ENCODE measurements at regions not wholly inside any gene's neighbourhood (a gene's known extent, or its start where the extent isn't known, plus 50 kb on each side); places are given as distances from the start of the nearest gene placed in this dataset.

- H3K36me3 ChIP-seq (ENCODE audit: control insufficient read depth, insufficient read depth, low read length) = no peaks in the 10 kb centered on the region
- 89 to 90% methylated on average over 2 to 7 of the region's 7 CpGs for WGBS, 2 experiments (ENCODE audit: insufficient coverage in 1 of 2, insufficient read length in 1 of 2)
- no peaks in the 10 kb centered on the region for H3K4me1 ChIP-seq (ENCODE audit: control insufficient read depth, insufficient read depth, low read length)
- H3K27ac ChIP-seq (ENCODE audit: low read depth, low read length) = no peak overlapping the region
- H3K4me3 ChIP-seq (ENCODE audit: low read length) = no peak overlapping the region
- H3K9ac ChIP-seq (ENCODE audit: extremely low read depth, low read length, poor library complexity, severe bottlenecking) = no peak overlapping the region
- no peaks in the 10 kb centered on the region for H3K9me3 Mint-ChIP-seq
- H3K4me1 Mint-ChIP-seq = no peaks in the 10 kb centered on the region
- H3K27me3 ChIP-seq (ENCODE audit: control insufficient read depth, insufficient read depth, low read length, poor library complexity, severe bottlenecking) = no peaks in the 10 kb centered on the region
- no peak overlapping the region for H3K4me3 Mint-ChIP-seq
- no peak for TF ChIP-seq CTCF (conservative IDR thresholded peaks at IDR 0.05)
- peaks cover 3% of the 10 kb centered on the region for H3K27me3 Mint-ChIP-seq (ENCODE audit: insufficient read depth)
- no peak overlapping the region for H3K27ac Mint-ChIP-seq
- no peaks in the 10 kb centered on the region for H3K36me3 Mint-ChIP-seq (ENCODE audit: low read depth)
- H3K9me3 ChIP-seq (ENCODE audit: control insufficient read depth, low read length) = no peaks in the 10 kb centered on the region
- no peak for DNase-seq
Measured at GRCh38 chr5:133712562-133712961, 100.2 kb upstream of the FSTL4 start.

DNA sequence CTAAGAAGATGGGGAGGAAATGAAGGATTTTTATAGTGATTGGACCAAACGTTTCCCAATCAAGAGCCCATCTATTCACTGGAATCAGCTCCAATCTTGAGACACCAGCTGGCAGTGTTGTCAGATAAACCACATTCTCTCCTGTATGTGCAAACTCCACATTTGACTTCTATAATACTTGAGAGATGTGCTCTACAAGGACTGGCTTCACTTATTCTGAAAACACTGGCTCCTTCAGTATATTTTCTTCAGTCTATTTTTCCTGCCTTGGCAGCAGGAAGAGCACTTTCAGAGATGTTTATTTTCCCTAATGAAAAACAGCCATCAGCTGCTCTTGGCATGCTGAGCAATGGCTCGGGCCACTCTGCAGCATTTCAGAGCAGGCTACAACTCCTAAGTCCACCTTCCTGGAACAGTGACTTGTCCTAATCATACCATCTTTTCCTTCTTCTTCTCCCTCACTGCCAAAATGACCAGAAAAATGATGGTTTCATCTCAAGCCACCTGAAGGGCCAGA lies 96.9 kb upstream of the FSTL4 start:
- Mint-ChIP-seq H3K4me1 (no peaks in the 10 kb centered on the region), H3K9me3 (no peaks in the 10 kb centered on the region), H3K27ac (no peak overlapping the region), H3K27me3 (ENCODE audit: insufficient read depth) (peaks cover 6% of the 10 kb centered on the region), H3K36me3 (ENCODE audit: low read depth) (no peaks in the 10 kb centered on the region), H3K4me3 (no peak overlapping the region)
- H3K36me3 ChIP-seq (ENCODE audit: control insufficient read depth, insufficient read depth, low read length) = no peaks in the 10 kb centered on the region
- H3K9me3 ChIP-seq (ENCODE audit: control insufficient read depth, low read length) = no peaks in the 10 kb centered on the region
- 83 to 94% methylated on average over 2 of the region's 2 CpGs for WGBS, 2 experiments (ENCODE audit: insufficient coverage in 1 of 2, insufficient read length in 1 of 2)
- H3K27me3 ChIP-seq (ENCODE audit: control insufficient read depth, insufficient read depth, low read length, poor library complexity, severe bottlenecking) = no peaks in the 10 kb centered on the region
- no peak overlapping the region for H3K9ac ChIP-seq (ENCODE audit: extremely low read depth, low read length, poor library complexity, severe bottlenecking)
- no peak overlapping the region for H3K27ac ChIP-seq (ENCODE audit: low read depth, low read length)
- H3K4me1 ChIP-seq (ENCODE audit: control insufficient read depth, insufficient read depth, low read length) = no peaks in the 10 kb centered on the region
- peak; percentile 3 for DNase-seq
- H3K4me3 ChIP-seq (ENCODE audit: low read length) = no peak overlapping the region
- no peak for TF ChIP-seq CTCF (conservative IDR thresholded peaks at IDR 0.05)

GRCh38 chr5:133708331-133708850 lies 96.0 kb upstream of the FSTL4 start:
- H3K4me1 Mint-ChIP-seq = no peaks in the 10 kb centered on the region
- H3K27me3 Mint-ChIP-seq (ENCODE audit: insufficient read depth) = peaks cover 6% of the 10 kb centered on the region
- H3K4me3 Mint-ChIP-seq = no peak overlapping the region
- 75 to 89% methylated on average over 2 to 3 of the region's 3 CpGs for WGBS, 2 experiments (ENCODE audit: insufficient coverage in 1 of 2, insufficient read length in 1 of 2)
- Histone ChIP-seq H3K36me3 (ENCODE audit: control insufficient read depth, insufficient read depth, low read length) (no peaks in the 10 kb centered on the region), H3K27ac (ENCODE audit: low read depth, low read length) (no peak overlapping the region), H3K4me3 (ENCODE audit: low read length) (no peak overlapping the region), H3K9me3 (ENCODE audit: control insufficient read depth, low read length) (no peaks in the 10 kb centered on the region), H3K9ac (ENCODE audit: extremely low read depth, low read length, poor library complexity, severe bottlenecking) (no peak overlapping the region), H3K4me1 (ENCODE audit: control insufficient read depth, insufficient read depth, low read length) (no peaks in the 10 kb centered on the region), H3K27me3 (ENCODE audit: control insufficient read depth, insufficient read depth, low read length, poor library complexity, severe bottlenecking) (no peaks in the 10 kb centered on the region)
- no peaks in the 10 kb centered on the region for H3K36me3 Mint-ChIP-seq (ENCODE audit: low read depth)
- H3K27ac Mint-ChIP-seq = no peak overlapping the region
- no peak for TF ChIP-seq CTCF (conservative IDR thresholded peaks at IDR 0.05)
- DNase-seq = peak; percentile 29
- no peaks in the 10 kb centered on the region for H3K9me3 Mint-ChIP-seq

Data from endodermal cell (in vitro differentiated cells).